WTC11 (cell line): ENCODE measurements at regions not wholly inside any gene's neighbourhood (a gene's known extent, or its start where the extent isn't known, plus 50 kb on each side); places are given as distances from the start of the nearest gene placed in this dataset.

Source experiments
- ATAC-seq: fragments of 200-7000 bp; cut with Tn5 transposase; 2 replicates; pipeline ENCODE4 v1.10.0; 2021; ENCODE audit warnings: mild to moderate bottlenecking, moderate library complexity
- CTCF ChIA-PET: fragments of 300-600 bp; sonication (Branson Sonifier 250); formaldehyde crosslinking; loops from one replicate; lab custom pipeline; 2021; ENCODE audit warnings: antibody characterized with exemption; lab: Charles Lee
- POLR2A ChIA-PET: fragments of 350-600 bp; sonication (Branson Sonifier 250); formaldehyde crosslinking; loops from one replicate; lab custom pipeline; 2021; ENCODE audit warnings: antibody characterized with exemption; lab: Charles Lee
- DNase-seq: peaks from one replicate; pipeline ENCODE4 v3.0.0; 2021; ENCODE audit warnings: low spot score
- H3K27ac Mint-ChIP-seq: 2 replicates; pipeline ENCODE4 v1.8.0; 2021; ENCODE audit warnings: mixed read lengths
- H3K27me3 Mint-ChIP-seq: 2 replicates; pipeline ENCODE4 v1.8.0; 2021; ENCODE audit warnings: low read depth, mild to moderate bottlenecking, moderate library complexity, mixed read lengths
- H3K36me3 Mint-ChIP-seq: 2 replicates; pipeline ENCODE4 v1.8.0; 2021; ENCODE audit warnings: mixed read lengths
- H3K4me1 Mint-ChIP-seq: 2 replicates; pipeline ENCODE4 v1.8.0; 2022; ENCODE audit warnings: mixed read lengths
- H3K4me3 Mint-ChIP-seq: 2 replicates; pipeline ENCODE4 v1.8.0; 2021; ENCODE audit warnings: mild to moderate bottlenecking, moderate library complexity, mixed read lengths
- H3K9me3 Mint-ChIP-seq: 2 replicates; pipeline ENCODE4 v1.8.0; 2021; ENCODE audit warnings: mixed read lengths
- CREM ChIP-seq: sonication (generic); formaldehyde crosslinking; IDR thresholded peaks from 2 replicates; pipeline ENCODE4 v1.8.1; 2022; ENCODE audit warnings: mild to moderate bottlenecking, missing genetic modification reagents, moderate library complexity
- JAZF1 ChIP-seq: fragments of 250-450 bp; sonication (Bioruptor Pico); IDR thresholded peaks from 2 replicates; pipeline ENCODE4 v1.9.0; 2021; ENCODE audit warnings: moderate library complexity, mild to moderate bottlenecking, inconsistent platforms
- NFATC4 ChIP-seq: fragments of 250-450 bp; sonication (Bioruptor Pico); IDR thresholded peaks from 2 replicates; pipeline ENCODE4 v1.9.0; 2021; ENCODE audit warnings: mild to moderate bottlenecking
- NFYB ChIP-seq: sonication (generic); formaldehyde crosslinking; conservative IDR thresholded peaks from 2 replicates; pipeline ENCODE4 v1.8.0; 2022; ENCODE audit warnings: low read depth, missing genetic modification reagents
- NR1H2 ChIP-seq: sonication (generic); formaldehyde crosslinking; IDR thresholded peaks from 2 replicates; pipeline ENCODE4 v1.9.0; 2021; ENCODE audit warnings: mild to moderate bottlenecking, moderate library complexity, missing genetic modification reagents
- NR3C1 ChIP-seq: sonication (generic); formaldehyde crosslinking; conservative IDR thresholded peaks from 2 replicates; pipeline ENCODE4 v1.8.1; 2023; ENCODE audit warnings: low read depth, mild to moderate bottlenecking, missing genetic modification reagents
- OVOL2 ChIP-seq: fragments of 250-450 bp; sonication (Bioruptor Pico); IDR thresholded peaks from 2 replicates; pipeline ENCODE4 v1.9.0; 2021; ENCODE audit warnings: mild to moderate bottlenecking, borderline replicate concordance
- ZNF138 ChIP-seq: sonication (generic); formaldehyde crosslinking; conservative IDR thresholded peaks from 2 replicates; pipeline ENCODE4 v1.8.1; 2022; ENCODE audit warnings: mild to moderate bottlenecking, moderate library complexity, missing genetic modification reagents
- TF ChIP-seq, protein P1 (sequence below): sonication (generic); formaldehyde crosslinking; IDR thresholded peaks from 2 replicates; pipeline ENCODE4 v1.8.0; 2023; ENCODE audit warnings: missing genetic modification reagents, mild to moderate bottlenecking, borderline replicate concordance
- TF ChIP-seq, protein P2 (sequence below): sonication (generic); formaldehyde crosslinking; IDR thresholded peaks from 2 replicates; pipeline ENCODE4 v1.8.1; 2022; ENCODE audit warnings: low read depth, mild to moderate bottlenecking, moderate library complexity, missing genetic modification reagents, borderline replicate concordance
- TF ChIP-seq, protein P3 (sequence below): fragments of 200-600 bp; IDR thresholded peaks from 2 replicates; pipeline ENCODE4 v1.8.0; 2022; ENCODE audit warnings: antibody characterized with exemption
- TF ChIP-seq, protein P4 (sequence below): sonication (generic); formaldehyde crosslinking; IDR thresholded peaks from 2 replicates; pipeline ENCODE4 v1.8.1; 2022; ENCODE audit warnings: mild to moderate bottlenecking, moderate library complexity, missing genetic modification reagents
- TF ChIP-seq, protein P5 (sequence below): fragments of 250-450 bp; sonication (Bioruptor Pico); IDR thresholded peaks from 2 replicates; pipeline ENCODE4 v2.1.2; 2022; ENCODE audit warnings: mild to moderate bottlenecking, moderate library complexity
- TF ChIP-seq, protein P6 (sequence below): sonication (generic); formaldehyde crosslinking; IDR thresholded peaks from 2 replicates; pipeline ENCODE4 v1.8.1; 2023; ENCODE audit warnings: mild to moderate bottlenecking, moderate library complexity, missing genetic modification reagents
- TF ChIP-seq, protein P7 (sequence below): sonication (generic); formaldehyde crosslinking; IDR thresholded peaks from 2 replicates; pipeline ENCODE4 v1.8.1; 2023; ENCODE audit warnings: mild to moderate bottlenecking, missing genetic modification reagents, moderate library complexity
- TF ChIP-seq, protein P8 (sequence below): sonication (generic); formaldehyde crosslinking; IDR thresholded peaks from 2 replicates; pipeline ENCODE4 v1.8.0; 2022; ENCODE audit warnings: mild to moderate bottlenecking, missing genetic modification reagents

DNA sequence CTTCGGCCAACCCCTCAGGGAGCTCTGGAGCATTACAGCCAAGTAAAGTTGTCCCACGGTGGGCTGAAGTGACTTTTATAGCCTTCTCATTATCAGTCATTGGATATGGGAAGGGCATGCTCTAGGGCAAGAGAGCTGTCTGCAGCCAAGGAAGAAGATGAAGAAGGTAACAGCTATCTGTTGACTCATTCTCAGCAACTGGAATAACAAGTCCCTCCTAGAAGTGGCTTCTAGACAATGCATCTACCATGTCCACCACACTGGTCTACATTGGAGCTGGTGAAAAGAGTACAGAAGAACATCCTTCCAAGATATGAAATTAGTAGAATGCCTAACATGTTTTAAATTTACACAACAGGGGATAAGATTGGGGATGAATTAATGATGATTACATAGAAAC lies 524.2 kb downstream of the ACTL7B start (continued):
- TF ChIP-seq, protein P1, sequence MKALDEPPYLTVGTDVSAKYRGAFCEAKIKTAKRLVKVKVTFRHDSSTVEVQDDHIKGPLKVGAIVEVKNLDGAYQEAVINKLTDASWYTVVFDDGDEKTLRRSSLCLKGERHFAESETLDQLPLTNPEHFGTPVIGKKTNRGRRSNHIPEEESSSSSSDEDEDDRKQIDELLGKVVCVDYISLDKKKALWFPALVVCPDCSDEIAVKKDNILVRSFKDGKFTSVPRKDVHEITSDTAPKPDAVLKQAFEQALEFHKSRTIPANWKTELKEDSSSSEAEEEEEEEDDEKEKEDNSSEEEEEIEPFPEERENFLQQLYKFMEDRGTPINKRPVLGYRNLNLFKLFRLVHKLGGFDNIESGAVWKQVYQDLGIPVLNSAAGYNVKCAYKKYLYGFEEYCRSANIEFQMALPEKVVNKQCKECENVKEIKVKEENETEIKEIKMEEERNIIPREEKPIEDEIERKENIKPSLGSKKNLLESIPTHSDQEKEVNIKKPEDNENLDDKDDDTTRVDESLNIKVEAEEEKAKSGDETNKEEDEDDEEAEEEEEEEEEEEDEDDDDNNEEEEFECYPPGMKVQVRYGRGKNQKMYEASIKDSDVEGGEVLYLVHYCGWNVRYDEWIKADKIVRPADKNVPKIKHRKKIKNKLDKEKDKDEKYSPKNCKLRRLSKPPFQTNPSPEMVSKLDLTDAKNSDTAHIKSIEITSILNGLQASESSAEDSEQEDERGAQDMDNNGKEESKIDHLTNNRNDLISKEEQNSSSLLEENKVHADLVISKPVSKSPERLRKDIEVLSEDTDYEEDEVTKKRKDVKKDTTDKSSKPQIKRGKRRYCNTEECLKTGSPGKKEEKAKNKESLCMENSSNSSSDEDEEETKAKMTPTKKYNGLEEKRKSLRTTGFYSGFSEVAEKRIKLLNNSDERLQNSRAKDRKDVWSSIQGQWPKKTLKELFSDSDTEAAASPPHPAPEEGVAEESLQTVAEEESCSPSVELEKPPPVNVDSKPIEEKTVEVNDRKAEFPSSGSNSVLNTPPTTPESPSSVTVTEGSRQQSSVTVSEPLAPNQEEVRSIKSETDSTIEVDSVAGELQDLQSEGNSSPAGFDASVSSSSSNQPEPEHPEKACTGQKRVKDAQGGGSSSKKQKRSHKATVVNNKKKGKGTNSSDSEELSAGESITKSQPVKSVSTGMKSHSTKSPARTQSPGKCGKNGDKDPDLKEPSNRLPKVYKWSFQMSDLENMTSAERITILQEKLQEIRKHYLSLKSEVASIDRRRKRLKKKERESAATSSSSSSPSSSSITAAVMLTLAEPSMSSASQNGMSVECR (CRISPR knock-in tag): no peak
- TF ChIP-seq OVOL2: no peak
- TF ChIP-seq, protein P2, sequence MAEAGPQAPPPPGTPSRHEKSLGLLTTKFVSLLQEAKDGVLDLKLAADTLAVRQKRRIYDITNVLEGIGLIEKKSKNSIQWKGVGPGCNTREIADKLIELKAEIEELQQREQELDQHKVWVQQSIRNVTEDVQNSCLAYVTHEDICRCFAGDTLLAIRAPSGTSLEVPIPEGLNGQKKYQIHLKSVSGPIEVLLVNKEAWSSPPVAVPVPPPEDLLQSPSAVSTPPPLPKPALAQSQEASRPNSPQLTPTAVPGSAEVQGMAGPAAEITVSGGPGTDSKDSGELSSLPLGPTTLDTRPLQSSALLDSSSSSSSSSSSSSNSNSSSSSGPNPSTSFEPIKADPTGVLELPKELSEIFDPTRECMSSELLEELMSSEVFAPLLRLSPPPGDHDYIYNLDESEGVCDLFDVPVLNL: no peak
- TF ChIP-seq, protein P3, sequence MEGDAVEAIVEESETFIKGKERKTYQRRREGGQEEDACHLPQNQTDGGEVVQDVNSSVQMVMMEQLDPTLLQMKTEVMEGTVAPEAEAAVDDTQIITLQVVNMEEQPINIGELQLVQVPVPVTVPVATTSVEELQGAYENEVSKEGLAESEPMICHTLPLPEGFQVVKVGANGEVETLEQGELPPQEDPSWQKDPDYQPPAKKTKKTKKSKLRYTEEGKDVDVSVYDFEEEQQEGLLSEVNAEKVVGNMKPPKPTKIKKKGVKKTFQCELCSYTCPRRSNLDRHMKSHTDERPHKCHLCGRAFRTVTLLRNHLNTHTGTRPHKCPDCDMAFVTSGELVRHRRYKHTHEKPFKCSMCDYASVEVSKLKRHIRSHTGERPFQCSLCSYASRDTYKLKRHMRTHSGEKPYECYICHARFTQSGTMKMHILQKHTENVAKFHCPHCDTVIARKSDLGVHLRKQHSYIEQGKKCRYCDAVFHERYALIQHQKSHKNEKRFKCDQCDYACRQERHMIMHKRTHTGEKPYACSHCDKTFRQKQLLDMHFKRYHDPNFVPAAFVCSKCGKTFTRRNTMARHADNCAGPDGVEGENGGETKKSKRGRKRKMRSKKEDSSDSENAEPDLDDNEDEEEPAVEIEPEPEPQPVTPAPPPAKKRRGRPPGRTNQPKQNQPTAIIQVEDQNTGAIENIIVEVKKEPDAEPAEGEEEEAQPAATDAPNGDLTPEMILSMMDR: no peak
- TF ChIP-seq, protein P4, sequence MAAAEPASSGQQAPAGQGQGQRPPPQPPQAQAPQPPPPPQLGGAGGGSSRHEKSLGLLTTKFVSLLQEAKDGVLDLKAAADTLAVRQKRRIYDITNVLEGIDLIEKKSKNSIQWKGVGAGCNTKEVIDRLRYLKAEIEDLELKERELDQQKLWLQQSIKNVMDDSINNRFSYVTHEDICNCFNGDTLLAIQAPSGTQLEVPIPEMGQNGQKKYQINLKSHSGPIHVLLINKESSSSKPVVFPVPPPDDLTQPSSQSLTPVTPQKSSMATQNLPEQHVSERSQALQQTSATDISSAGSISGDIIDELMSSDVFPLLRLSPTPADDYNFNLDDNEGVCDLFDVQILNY (CRISPR knock-in tag): no peak
- no peak for TF ChIP-seq NR3C1 (CRISPR knock-in tag)
- TF ChIP-seq CREM (CRISPR knock-in tag): no peak
- TF ChIP-seq, all 79 proteins: peak for 0

DNA sequence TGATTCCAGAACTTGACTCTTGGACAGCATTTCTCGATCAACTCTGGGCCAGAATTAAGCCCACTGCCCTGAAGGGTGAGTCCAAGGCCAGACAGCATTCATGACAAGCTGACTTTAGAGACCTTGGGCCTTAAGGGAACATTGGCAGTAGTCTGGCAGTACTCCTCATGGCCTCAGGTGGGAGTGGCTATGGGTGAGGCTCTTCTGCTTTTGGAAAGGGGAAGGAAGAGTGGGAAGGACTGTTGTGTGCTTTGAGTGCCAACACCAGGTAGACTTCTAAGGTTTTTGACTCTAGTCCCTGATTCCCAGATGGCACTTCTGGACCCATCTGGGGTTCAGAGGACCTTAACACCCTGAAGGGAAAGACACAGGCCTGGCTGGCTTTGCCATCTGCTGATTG lies 530.4 kb downstream of the ACTL7B start:
- no peak overlapping the region for H3K27ac Mint-ChIP-seq

More for the DNA sequence above, 530.4 kb downstream of the ACTL7B start:
- TF ChIP-seq, protein P5, sequence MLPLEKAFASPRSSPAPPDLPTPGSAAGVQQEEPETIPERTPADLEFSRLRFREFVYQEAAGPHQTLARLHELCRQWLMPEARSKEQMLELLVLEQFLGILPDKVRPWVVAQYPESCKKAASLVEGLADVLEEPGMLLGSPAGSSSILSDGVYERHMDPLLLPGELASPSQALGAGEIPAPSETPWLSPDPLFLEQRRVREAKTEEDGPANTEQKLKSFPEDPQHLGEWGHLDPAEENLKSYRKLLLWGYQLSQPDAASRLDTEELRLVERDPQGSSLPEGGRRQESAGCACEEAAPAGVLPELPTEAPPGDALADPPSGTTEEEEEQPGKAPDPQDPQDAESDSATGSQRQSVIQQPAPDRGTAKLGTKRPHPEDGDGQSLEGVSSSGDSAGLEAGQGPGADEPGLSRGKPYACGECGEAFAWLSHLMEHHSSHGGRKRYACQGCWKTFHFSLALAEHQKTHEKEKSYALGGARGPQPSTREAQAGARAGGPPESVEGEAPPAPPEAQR (CRISPR knock-in tag): no peak
- TF ChIP-seq JAZF1 (CRISPR knock-in tag) (no peak), NFYB (CRISPR knock-in tag) (no peak), ZNF138 (CRISPR knock-in tag) (no peak), NFATC4 (CRISPR knock-in tag) (no peak), NR1H2 (no peak)
- TF ChIP-seq, protein P6, sequence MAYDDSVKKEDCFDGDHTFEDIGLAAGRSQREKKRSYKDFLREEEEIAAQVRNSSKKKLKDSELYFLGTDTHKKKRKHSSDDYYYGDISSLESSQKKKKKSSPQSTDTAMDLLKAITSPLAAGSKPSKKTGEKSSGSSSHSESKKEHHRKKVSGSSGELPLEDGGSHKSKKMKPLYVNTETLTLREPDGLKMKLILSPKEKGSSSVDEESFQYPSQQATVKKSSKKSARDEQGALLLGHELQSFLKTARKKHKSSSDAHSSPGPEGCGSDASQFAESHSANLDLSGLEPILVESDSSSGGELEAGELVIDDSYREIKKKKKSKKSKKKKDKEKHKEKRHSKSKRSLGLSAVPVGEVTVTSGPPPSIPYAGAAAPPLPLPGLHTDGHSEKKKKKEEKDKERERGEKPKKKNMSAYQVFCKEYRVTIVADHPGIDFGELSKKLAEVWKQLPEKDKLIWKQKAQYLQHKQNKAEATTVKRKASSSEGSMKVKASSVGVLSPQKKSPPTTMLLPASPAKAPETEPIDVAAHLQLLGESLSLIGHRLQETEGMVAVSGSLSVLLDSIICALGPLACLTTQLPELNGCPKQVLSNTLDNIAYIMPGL (CRISPR knock-in tag): no peak
- TF ChIP-seq, protein P7, sequence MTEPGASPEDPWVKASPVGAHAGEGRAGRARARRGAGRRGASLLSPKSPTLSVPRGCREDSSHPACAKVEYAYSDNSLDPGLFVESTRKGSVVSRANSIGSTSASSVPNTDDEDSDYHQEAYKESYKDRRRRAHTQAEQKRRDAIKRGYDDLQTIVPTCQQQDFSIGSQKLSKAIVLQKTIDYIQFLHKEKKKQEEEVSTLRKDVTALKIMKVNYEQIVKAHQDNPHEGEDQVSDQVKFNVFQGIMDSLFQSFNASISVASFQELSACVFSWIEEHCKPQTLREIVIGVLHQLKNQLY (CRISPR knock-in tag): no peak
- TF ChIP-seq, protein P8, sequence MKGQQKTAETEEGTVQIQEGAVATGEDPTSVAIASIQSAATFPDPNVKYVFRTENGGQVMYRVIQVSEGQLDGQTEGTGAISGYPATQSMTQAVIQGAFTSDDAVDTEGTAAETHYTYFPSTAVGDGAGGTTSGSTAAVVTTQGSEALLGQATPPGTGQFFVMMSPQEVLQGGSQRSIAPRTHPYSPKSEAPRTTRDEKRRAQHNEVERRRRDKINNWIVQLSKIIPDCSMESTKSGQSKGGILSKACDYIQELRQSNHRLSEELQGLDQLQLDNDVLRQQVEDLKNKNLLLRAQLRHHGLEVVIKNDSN (CRISPR knock-in tag): no peak
- TF ChIP-seq, protein P3: no peak
- TF ChIP-seq, all 79 proteins: peak for 0
- H3K36me3 Mint-ChIP-seq: peaks cover 22% of the 10 kb centered on the region
- no peak overlapping the region for H3K4me3 Mint-ChIP-seq
- H3K27me3 Mint-ChIP-seq: peaks cover 2% of the 10 kb centered on the region; the same call in 1 of the 2 replicates
- ChIA-PET POLR2A (no interaction called here), CTCF (no interaction called here)
- ATAC-seq: no peak
- H3K4me1 Mint-ChIP-seq: no peaks in the 10 kb centered on the region
- peaks cover 40% of the 10 kb centered on the region for H3K9me3 Mint-ChIP-seq
- DNase-seq: no peak
